ENCODE measurements at regions not wholly inside any gene's neighbourhood (a gene's known extent, or its start where the extent isn't known, plus 50 kb on each side); places are given as distances from the start of the nearest gene placed in this dataset.

- no peak overlapping the region for H2BK15ac ChIP-seq (ENCODE audit: low read length)
- no peak for FAIRE-seq
- 75% methylated on average over 4 of the region's 4 CpGs; no CpG with 5 or more reads in 1 of the 2 experiments for WGBS, 2 experiments (ENCODE audit: extremely low coverage in 1 of 2, insufficient coverage in 1 of 2, insufficient read length in 1 of 2, insufficient replicate concordance in 2 of 2, low coverage in 1 of 2, low lambda C conversion rate in 2 of 2, missing lambda C conversion rate in 1 of 2)
- peaks cover 3% of the 10 kb centered on the region; the same call in 1 of the 2 replicates for H3K23me2 ChIP-seq (ENCODE audit: low read depth, low read length)
- H3K4ac ChIP-seq (replicated peaks; ENCODE audit: insufficient read length, low read depth, low read length): no peak overlapping the region
- no peak overlapping the region for H3K18ac ChIP-seq (ENCODE audit: extremely low read depth, low read length)
- no peaks in the 10 kb centered on the region for H3K79me1 ChIP-seq (ENCODE audit: low read depth, low read length)
- H3K23ac ChIP-seq (ENCODE audit: insufficient read length): no peak overlapping the region
- peaks cover 0 to 7% (median 0%) of the 10 kb centered on the region in 4 experiments; a peak in 4 of 7 replicates for H3K4me1 ChIP-seq (replicated peaks in 1 of 4; ENCODE audit: control insufficient read depth in 3 of 4, insufficient read depth in 4 of 4, low read length in 3 of 4)
- no peak overlapping the region for H3K9ac ChIP-seq (replicated peaks in 1 of 4; ENCODE audit: extremely low read depth in 1 of 4, low read depth in 3 of 4, low read length in 3 of 4)
- H3K4me3 ChIP-seq (ENCODE audit: extremely low read depth in 1 of 4, insufficient read depth in 2 of 4, low read depth in 3 of 4, low read length in 4 of 4): no peak overlapping the region
- no peak overlapping the region for H4K5ac ChIP-seq (ENCODE audit: insufficient read length, low read depth, low read length)
- peaks cover 0 to 3% of the 10 kb centered on the region in 2 experiments for H4K20me1 ChIP-seq (replicated peaks in 1 of 2; ENCODE audit: control insufficient read depth in 1 of 2, insufficient read depth in 2 of 2, low read length in 2 of 2)
- no peaks in the 10 kb centered on the region for H3K79me2 ChIP-seq (ENCODE audit: control insufficient read depth in 1 of 2, insufficient read depth in 2 of 2, low read length in 2 of 2)
- no peak overlapping the region for H3K56ac ChIP-seq (replicated peaks; ENCODE audit: insufficient read length, low read depth, low read length)
- no peak overlapping the region for H3K27ac ChIP-seq (ENCODE audit: low read depth, low read length)
- H4K91ac ChIP-seq (replicated peaks; ENCODE audit: insufficient read length, low read length): no peak overlapping the region
- no peaks in the 10 kb centered on the region for H3K9me3 ChIP-seq (ENCODE audit: insufficient read depth in 2 of 2, low read depth in 1 of 2, low read length in 1 of 2)
- no peaks in the 10 kb centered on the region for H3K36me3 ChIP-seq (ENCODE audit: control insufficient read depth in 2 of 4, insufficient read depth in 4 of 4, low read length in 3 of 4)
- no peak overlapping the region for H3K14ac ChIP-seq (ENCODE audit: insufficient read length)
- ChIA-PET CTCF (ENCODE audit: partially characterized antibody) (interaction anchor here (0.8 to 2.7 kb wide), 2 partner anchors 9 to 14 kb away, joined by 3 to 13 read pairs; no protein-coding TSS in a partner anchor), POLR2A (ENCODE audit: partially characterized antibody) (no interaction called here)
- H2BK20ac ChIP-seq (ENCODE audit: low read length): no peak overlapping the region
- H2BK5ac ChIP-seq (ENCODE audit: low read depth, low read length): no peak overlapping the region
- no peak overlapping the region for H2BK120ac ChIP-seq (replicated peaks; ENCODE audit: low read depth, low read length)
- H2AFZ ChIP-seq (ENCODE audit: low read length): no peak overlapping the region
- H3K4me2 ChIP-seq (ENCODE audit: insufficient read depth in 1 of 2, low read depth in 2 of 2, low read length in 2 of 2): no peak overlapping the region
- H3K27me3 ChIP-seq (replicated peaks in 1 of 4; ENCODE audit: control insufficient read depth in 3 of 4, extremely low read depth in 1 of 4, insufficient read depth in 3 of 4, low read length in 3 of 4): peaks cover 21 to 34% (median 27%) of the 10 kb centered on the region in 4 experiments
- no peak overlapping the region for H2AK5ac ChIP-seq (ENCODE audit: low read depth, low read length)
- H4K8ac ChIP-seq (ENCODE audit: extremely low read depth, insufficient read depth, low read length): no peak overlapping the region
- no peak overlapping the region for H2BK12ac ChIP-seq (ENCODE audit: low read depth, low read length)
- no peak for DNase-seq (ENCODE audit: low read depth in 1 of 2, low spot score in 2 of 2)
- TF ChIP-seq EZH2 (IDR thresholded peaks at IDR 0.05; ENCODE audit: low read depth, low read length, severe bottlenecking): no peak
- TF ChIP-seq EGR1 (IDR thresholded peaks at IDR 0.05; ENCODE audit: borderline replicate concordance, low read depth, low read length): no peak
- TF ChIP-seq, protein P1, sequence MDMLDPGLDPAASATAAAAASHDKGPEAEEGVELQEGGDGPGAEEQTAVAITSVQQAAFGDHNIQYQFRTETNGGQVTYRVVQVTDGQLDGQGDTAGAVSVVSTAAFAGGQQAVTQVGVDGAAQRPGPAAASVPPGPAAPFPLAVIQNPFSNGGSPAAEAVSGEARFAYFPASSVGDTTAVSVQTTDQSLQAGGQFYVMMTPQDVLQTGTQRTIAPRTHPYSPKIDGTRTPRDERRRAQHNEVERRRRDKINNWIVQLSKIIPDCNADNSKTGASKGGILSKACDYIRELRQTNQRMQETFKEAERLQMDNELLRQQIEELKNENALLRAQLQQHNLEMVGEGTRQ (IDR thresholded peaks at IDR 0.05; ENCODE audit: low read length): no peak
- no peak for TF ChIP-seq JUND (IDR thresholded peaks at IDR 0.05; ENCODE audit: low read length)
- TF ChIP-seq GTF2F1 (IDR thresholded peaks at IDR 0.05; ENCODE audit: borderline replicate concordance, low read depth, low read length): no peak
- TF ChIP-seq BCL11A (IDR thresholded peaks at IDR 0.05; ENCODE audit: low read depth in 2 of 2, low read length in 2 of 2): no peak
- TF ChIP-seq RXRA (IDR thresholded peaks at IDR 0.05; ENCODE audit: insufficient read depth, low read depth, low read length): no peak
- no peak for TF ChIP-seq NANOG (IDR thresholded peaks at IDR 0.05; ENCODE audit: insufficient read depth, low read depth, low read length, poor library complexity, severe bottlenecking)
- TF ChIP-seq KDM1A (IDR thresholded peaks at IDR 0.05; ENCODE audit: borderline replicate concordance, low read length): no peak
- no peak for TF ChIP-seq KDM4A (IDR thresholded peaks at IDR 0.05; ENCODE audit: low read depth, low read length, severe bottlenecking)
- TF ChIP-seq MAX (IDR thresholded peaks at IDR 0.05): no peak
- no peak for TF ChIP-seq YY1 (IDR thresholded peaks at IDR 0.05; ENCODE audit: low read depth, low read length)
- TF ChIP-seq SIN3A (conservative IDR thresholded peaks at IDR 0.05 in 1 of 2, IDR thresholded peaks at IDR 0.05 in 1 of 2; ENCODE audit: low read depth in 1 of 2, low read length in 2 of 2): no peak
These were observed 57.2 kb downstream of the RHOXF2B start for GRCh38 chrX:120020305-120020704.

Data from H1 (cell line).